H1 (cell line): ENCODE measurements at regions not wholly inside any gene's neighbourhood (a gene's known extent, or its start where the extent isn't known, plus 50 kb on each side); places are given as distances from the start of the nearest gene placed in this dataset.

Experiments
- CTCF ChIA-PET: fragments of 300-600 bp; sonication (Branson Sonifier 250); formaldehyde crosslinking; loops from one replicate; lab custom pipeline; 2021; ENCODE audit not compliant: partially characterized antibody; lab: Charles Lee
- POLR2A ChIA-PET: fragments of 300-600 bp; sonication (Branson Sonifier 250); formaldehyde crosslinking; loops from one replicate; lab custom pipeline; 2021; ENCODE audit warnings: inconsistent platforms; ENCODE audit not compliant: partially characterized antibody; lab: Charles Lee
- DNase-seq, 2 experiments: peaks; one replicate each; pipeline versions ENCODE4 v3.0.0 to v3.0.0-alpha.2; 2010 to 2022; ENCODE audit warnings: low spot score in 2 of 2, low read depth in 1 of 2, mixed read lengths in 1 of 2
- FAIRE-seq: peaks from 2 replicates; lab custom pipeline; 2011; peaks lifted over from hg19 to GRCh38; lab: Jason Lieb, UNC
- H2AFZ ChIP-seq: 2 replicates; pipeline ENCODE4 v1.8.1; 2012; ENCODE audit warnings: low read length, inconsistent platforms
- H2AK5ac ChIP-seq: 2 replicates; pipeline ENCODE4 v1.6.1; 2013; ENCODE audit warnings: low read depth, low read length
- H2BK120ac ChIP-seq: replicated peaks from 2 replicates; pipeline ENCODE3; 2013; ENCODE audit warnings: low read depth, low read length, inconsistent platforms
- H2BK12ac ChIP-seq: 2 replicates; pipeline ENCODE4 v1.6.1; 2013; ENCODE audit warnings: low read depth, low read length
- H2BK15ac ChIP-seq: 2 replicates; pipeline ENCODE4 v1.6.1; 2013; ENCODE audit warnings: low read length
- H2BK20ac ChIP-seq: 2 replicates; pipeline ENCODE4 v1.6.1; 2013; ENCODE audit warnings: low read length
- H2BK5ac ChIP-seq: 2 replicates; pipeline ENCODE4 v1.6.1; 2013; ENCODE audit warnings: low read depth, low read length
- H3K14ac ChIP-seq: 2 replicates; pipeline ENCODE4 v1.6.1; 2013; ENCODE audit warnings: inconsistent platforms; ENCODE audit not compliant: insufficient read length
- H3K18ac ChIP-seq: 2 replicates; pipeline ENCODE4 v1.6.1; 2013; ENCODE audit warnings: low read length; ENCODE audit errors: extremely low read depth
- H3K23ac ChIP-seq: 2 replicates; pipeline ENCODE4 v1.6.1; 2013; ENCODE audit warnings: inconsistent platforms; ENCODE audit not compliant: insufficient read length
- H3K23me2 ChIP-seq: 2 replicates; pipeline ENCODE4 v1.6.1; 2013; ENCODE audit warnings: low read depth, low read length
- H3K27ac ChIP-seq: 2 replicates; pipeline ENCODE4 v1.6.1; 2011; ENCODE audit warnings: low read depth, low read length, inconsistent platforms
- H3K27me3 ChIP-seq, 4 experiments: replicated peaks in 1 of 4; 1 replicate in 1 of 4; 2 replicates in 3 of 4; pipeline versions ENCODE4 v1.6.1 to v1.8.1; 2011 to 2013; ENCODE audit warnings: low read length in 3 of 4, mild to moderate bottlenecking in 3 of 4, inconsistent platforms in 2 of 4, mixed read lengths in 2 of 4, moderate library complexity in 1 of 4; ENCODE audit not compliant: control insufficient read depth in 3 of 4, insufficient read depth in 3 of 4; ENCODE audit errors: extremely low read depth in 1 of 4
- H3K36me3 ChIP-seq, 4 experiments: 2 replicates each; pipeline versions ENCODE4 v1.6.1 to v1.8.1; 2011 to 2013; ENCODE audit warnings: mild to moderate bottlenecking in 4 of 4, low read length in 3 of 4, moderate library complexity in 2 of 4, control low read depth in 1 of 4, inconsistent platforms in 1 of 4; ENCODE audit not compliant: insufficient read depth in 4 of 4, control insufficient read depth in 2 of 4
- H3K4ac ChIP-seq: replicated peaks from 2 replicates; pipeline ENCODE3; 2013; ENCODE audit warnings: low read length, low read depth, mixed read lengths, inconsistent platforms; ENCODE audit not compliant: insufficient read length
- H3K4me1 ChIP-seq, 4 experiments: replicated peaks in 1 of 4; 1 replicate in 1 of 4; 2 replicates in 3 of 4; pipeline versions ENCODE4 v1.6.1 to v1.8.1; 2011 to 2013; ENCODE audit warnings: low read length in 3 of 4, inconsistent platforms in 2 of 4, mixed read lengths in 1 of 4; ENCODE audit not compliant: insufficient read depth in 4 of 4, control insufficient read depth in 3 of 4
- H3K4me2 ChIP-seq, 2 experiments: 2 replicates each; pipeline versions ENCODE4 v1.6.1 to v1.8.1; 2011 to 2013; ENCODE audit warnings: low read depth in 2 of 2, low read length in 2 of 2, control low read depth in 1 of 2, inconsistent platforms in 1 of 2, mild to moderate bottlenecking in 1 of 2; ENCODE audit not compliant: insufficient read depth in 1 of 2
- H3K4me3 ChIP-seq, 4 experiments: fragments of 200-600, 300-600 bp in 1 of 4; sonication (generic), shearing (Covaris generic), sonication (Bioruptor Twin) in 1 of 4; 2 replicates each; pipeline versions ENCODE4 v1.5.1 to v1.8.1; 2011 to 2016; ENCODE audit warnings: low read length in 4 of 4, low read depth in 3 of 4, control low read depth in 2 of 4, inconsistent platforms in 2 of 4, mild to moderate bottlenecking in 2 of 4, mixed read lengths in 1 of 4, moderate library complexity in 1 of 4; ENCODE audit not compliant: insufficient read depth in 2 of 4; ENCODE audit errors: extremely low read depth in 1 of 4
- H3K56ac ChIP-seq: replicated peaks from 2 replicates; pipeline ENCODE3; 2013; ENCODE audit warnings: low read depth, mild to moderate bottlenecking, mixed read lengths, low read length, inconsistent platforms; ENCODE audit not compliant: insufficient read length
- H3K79me1 ChIP-seq: 2 replicates; pipeline ENCODE4 v1.6.1; 2013; ENCODE audit warnings: low read depth, low read length, control low read depth
- H3K79me2 ChIP-seq, 2 experiments: 2 replicates each; pipeline versions ENCODE4 v1.6.1 to v1.8.1; 2012 to 2013; ENCODE audit warnings: low read length in 2 of 2, mild to moderate bottlenecking in 2 of 2, inconsistent platforms in 1 of 2; ENCODE audit not compliant: insufficient read depth in 2 of 2, control insufficient read depth in 1 of 2
- H3K9ac ChIP-seq, 4 experiments: replicated peaks in 1 of 4; 1 replicate in 1 of 4; 2 replicates in 3 of 4; pipeline versions ENCODE4 v1.6.1 to v1.8.1; 2011 to 2013; ENCODE audit warnings: low read depth in 3 of 4, low read length in 3 of 4, control low read depth in 2 of 4, mild to moderate bottlenecking in 2 of 4, moderate library complexity in 2 of 4, inconsistent platforms in 1 of 4; ENCODE audit errors: extremely low read depth in 1 of 4
- H3K9me3 ChIP-seq, 2 experiments: 2 replicates each; pipeline versions ENCODE4 v1.6.1 to v1.8.1; 2012 to 2013; ENCODE audit warnings: mild to moderate bottlenecking in 2 of 2, moderate library complexity in 2 of 2, control low read depth in 1 of 2, inconsistent platforms in 1 of 2, low read depth in 1 of 2, low read length in 1 of 2, mixed read lengths in 1 of 2; ENCODE audit not compliant: insufficient read depth in 2 of 2
- H4K20me1 ChIP-seq, 2 experiments: replicated peaks in 1 of 2; 2 replicates each; pipeline versions ENCODE3 to v1.8.1; 2011 to 2013; ENCODE audit warnings: inconsistent platforms in 2 of 2, low read length in 2 of 2, mild to moderate bottlenecking in 1 of 2; ENCODE audit not compliant: insufficient read depth in 2 of 2, control insufficient read depth in 1 of 2
- H4K5ac ChIP-seq: 2 replicates; pipeline ENCODE4 v1.6.1; 2013; ENCODE audit warnings: low read length, low read depth, mixed read lengths, inconsistent platforms; ENCODE audit not compliant: insufficient read length
- H4K8ac ChIP-seq: 2 replicates; pipeline ENCODE4 v1.8.0; 2013; ENCODE audit warnings: mild to moderate bottlenecking, moderate library complexity, low read length, inconsistent platforms; ENCODE audit not compliant: insufficient read depth; ENCODE audit errors: extremely low read depth
- H4K91ac ChIP-seq: replicated peaks from 2 replicates; pipeline ENCODE3; 2013; ENCODE audit warnings: low read length, mixed read lengths, inconsistent platforms; ENCODE audit not compliant: insufficient read length
- CTBP2 ChIP-seq: IDR thresholded peaks from 2 replicates; pipeline ENCODE4 v1.7.0; 2011; ENCODE audit warnings: borderline replicate concordance, mild to moderate bottlenecking, moderate library complexity, mixed read lengths, low read length; ENCODE audit not compliant: insufficient read depth, insufficient read length
- POLR2A ChIP-seq, 2 experiments: IDR thresholded peaks; 1 replicate in 1 of 2; 2 replicates in 1 of 2; pipeline ENCODE4 v1.6.1; 2011; ENCODE audit warnings: low read depth in 2 of 2, low read length in 2 of 2, mild to moderate bottlenecking in 2 of 2; ENCODE audit errors: control extremely low read depth in 1 of 2
- WGBS, 2 experiments: shearing (Covaris generic) in 1 of 2; methylation state at CpG; one replicate each; pipeline versions ENCODE4 v1.1.6 to v1.1.7; 2013 to 2015; ENCODE audit warnings: low lambda C conversion rate in 2 of 2, mixed read lengths in 2 of 2, inconsistent platforms in 1 of 2, low coverage in 1 of 2, missing lambda C conversion rate in 1 of 2; ENCODE audit not compliant: insufficient replicate concordance in 2 of 2, insufficient coverage in 1 of 2, insufficient read length in 1 of 2; ENCODE audit errors: extremely low coverage in 1 of 2, missing lambda C conversion rate in 1 of 2; 5-methylcytosine and 5-hydroxymethylcytosine counted together

DNA sequence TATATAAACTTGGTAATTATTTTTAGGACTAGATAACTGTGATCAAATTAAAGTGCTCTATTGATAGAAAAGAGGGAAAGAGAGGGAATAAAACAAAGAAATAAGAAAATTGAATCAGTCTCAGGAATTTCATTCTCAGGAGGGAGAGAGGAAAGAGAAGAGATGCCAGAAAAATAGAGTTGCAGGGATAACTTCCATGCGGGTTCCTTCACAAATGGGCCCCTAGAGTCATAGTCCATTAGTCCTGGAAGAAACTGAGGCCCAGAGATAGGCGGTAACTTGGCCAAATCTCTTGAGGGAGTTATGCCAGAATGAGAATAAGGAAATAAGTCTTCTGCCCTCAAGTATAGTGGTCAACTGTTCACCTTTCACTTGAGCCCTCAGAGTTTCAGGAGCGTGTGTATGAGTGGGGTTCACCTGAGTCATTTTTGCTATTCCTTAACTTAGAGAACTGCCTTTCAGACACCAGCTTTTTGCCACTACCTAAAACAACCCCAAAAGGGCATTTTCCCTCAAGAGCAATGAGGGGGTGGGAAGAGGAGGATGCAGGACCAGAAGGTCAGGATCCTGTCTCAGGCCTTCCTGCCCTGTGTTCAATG is 192.6 kb downstream of the MEX3B start:
- ChIA-PET POLR2A (no interaction called here), CTCF (interaction anchor here (1.7 kb wide), 1 partner anchor 443 kb away, joined by 3 read pairs; no protein-coding TSS in a partner anchor)
- no peaks in the 10 kb centered on the region for H3K79me1 ChIP-seq
- H3K27me3 ChIP-seq = no peaks in the 10 kb centered on the region
- H3K4ac ChIP-seq = no peak overlapping the region
- no peak overlapping the region for H2AK5ac ChIP-seq
- H3K23me2 ChIP-seq = no peaks in the 10 kb centered on the region
- H3K18ac ChIP-seq = no peak overlapping the region
- TF ChIP-seq CTBP2 (no peak), POLR2A (IDR thresholded peaks at IDR 0.05; ENCODE audit: control extremely low read depth in 1 of 2, low read depth in 2 of 2, low read length in 2 of 2) (no peak)
- H3K36me3 ChIP-seq = no peaks in the 10 kb centered on the region
- no peaks in the 10 kb centered on the region for H3K4me1 ChIP-seq
- H3K79me2 ChIP-seq = no peaks in the 10 kb centered on the region
- H3K27ac ChIP-seq = no peak overlapping the region
- no peak for DNase-seq
- no peak for FAIRE-seq
- H3K14ac ChIP-seq = no peak overlapping the region
- no peak overlapping the region for H3K56ac ChIP-seq
- no peak overlapping the region for H2BK120ac ChIP-seq
- H3K23ac ChIP-seq = no peak overlapping the region
- H3K4me3 ChIP-seq = no peak overlapping the region
- no peak overlapping the region for H3K9ac ChIP-seq
- no peak overlapping the region for H2BK15ac ChIP-seq
- no peak overlapping the region for H4K8ac ChIP-seq
- H4K91ac ChIP-seq = no peak overlapping the region
- 92% methylated on average over 3 of the region's 3 CpGs; no CpG with 5 or more reads in 1 of the 2 experiments for WGBS, 2 experiments
- H2BK12ac ChIP-seq = no peak overlapping the region
- H2BK20ac ChIP-seq = no peak overlapping the region
- H4K5ac ChIP-seq = no peak overlapping the region
- H3K4me2 ChIP-seq = no peak overlapping the region
- no peaks in the 10 kb centered on the region for H3K9me3 ChIP-seq
- H2BK5ac ChIP-seq = no peak overlapping the region
- H4K20me1 ChIP-seq = no peaks in the 10 kb centered on the region
- H2AFZ ChIP-seq = no peak overlapping the region
